ENCODE measurements at regions not wholly inside any gene's neighbourhood (a gene's known extent, or its start where the extent isn't known, plus 50 kb on each side); places are given as distances from the start of the nearest gene placed in this dataset.

GRCh38 chrX:150253959-150254620 lies 109.0 kb upstream of the MAMLD1 start:
- no peak for TF ChIP-seq CTCF (IDR thresholded peaks at IDR 0.05; ENCODE audit: poor library complexity)
- TF ChIP-seq EZH2 (IDR thresholded peaks at IDR 0.05; ENCODE audit: borderline replicate concordance) = no peak
